A549 (cell line): ENCODE measurements at regions not wholly inside any gene's neighbourhood (a gene's known extent, or its start where the extent isn't known, plus 50 kb on each side); places are given as distances from the start of the nearest gene placed in this dataset.

ENCODE experiments used
- ATAC-seq, 2 experiments: fragments of 200-7000 bp in 1 of 2; fragments of >200 bp in 1 of 2; cut with Nextera tagmentation in 1 of 2; cut with Tn5 transposase in 1 of 2; 3 replicates each; pipeline versions ENCODE4 v1.8.0 to v1.9.1; 2018 to 2020; ENCODE audit warnings: mild to moderate bottlenecking in 1 of 2, moderate library complexity in 1 of 2
- CTCF ChIA-PET: fragments of 300-600 bp; sonication (Branson Sonifier 250); formaldehyde crosslinking; extraction: SDS; loops from one replicate; lab custom pipeline; 2021; ENCODE audit warnings: antibody characterized with exemption, inconsistent platforms; lab: Yijun Ruan, JAX
- POLR2A ChIA-PET: fragments of 350-600 bp; formaldehyde crosslinking; extraction: SDS; loops from one replicate; lab custom pipeline; 2021; ENCODE audit warnings: antibody characterized with exemption, inconsistent platforms; lab: Yijun Ruan, JAX
- DNase-seq, 2 experiments: peaks; one replicate each; pipeline versions ENCODE4 v3.0.0 to v3.0.0-alpha.2; 2011 to 2016; ENCODE audit warnings: low read depth in 1 of 2, low spot score in 1 of 2
- FAIRE-seq: peaks from 2 replicates; lab custom pipeline; 2011; peaks lifted over from hg19 to GRCh38; lab: Jason Lieb, UNC
- H3K27ac ChIP-seq, 2 experiments: fragments of >200 bp; sonication (Bioruptor Twin); formaldehyde crosslinking; 3 replicates each; pipeline ENCODE4 v1.5.1; 2016 to 2017
- H3K4me1 ChIP-seq: fragments of >200 bp; sonication (Bioruptor Twin); formaldehyde crosslinking; 3 replicates; pipeline ENCODE4 v1.6.1; 2016
- H3K4me2 ChIP-seq: fragments of >200 bp; sonication (Bioruptor Twin); formaldehyde crosslinking; 3 replicates; pipeline ENCODE4 v1.6.1; 2016
- H3K4me3 ChIP-seq: fragments of >200 bp; sonication (Bioruptor Twin); formaldehyde crosslinking; 3 replicates; pipeline ENCODE4 v1.5.1; 2016
- H3K9me3 ChIP-seq: fragments of >200 bp; sonication (Bioruptor Twin); formaldehyde crosslinking; 3 replicates; pipeline ENCODE4 v1.6.1; 2016
- BHLHE40 ChIP-seq: IDR thresholded peaks from 2 replicates; pipeline ENCODE4 v1.6.1; 2012; ENCODE audit warnings: low read depth, low read length, inconsistent platforms
- CBX2 ChIP-seq: fragments of 200-600 bp; sonication (generic); IDR thresholded peaks from 2 replicates; pipeline ENCODE4 v1.6.1; 2016; ENCODE audit warnings: low read depth, mild to moderate bottlenecking, borderline replicate concordance
- CBX8 ChIP-seq: fragments of 200-600 bp; sonication (generic); IDR thresholded peaks from 2 replicates; pipeline ENCODE4 v1.6.1; 2016
- EHMT2 ChIP-seq: fragments of 200-600 bp; sonication (generic); IDR thresholded peaks from 2 replicates; pipeline ENCODE4 v1.6.1; 2016; ENCODE audit warnings: antibody characterized with exemption, low read depth, mild to moderate bottlenecking, moderate library complexity
- FOSL2 ChIP-seq, 2 experiments: fragments of 450-650 bp in 1 of 2; fragments of >200 bp in 1 of 2; sonication (Bioruptor Twin) in 1 of 2; formaldehyde crosslinking; IDR thresholded peaks; 2 replicates each; pipeline versions ENCODE4 v1.5.0 to v1.6.1; 2016 to 2020; ENCODE audit warnings: mild to moderate bottlenecking in 1 of 2, moderate library complexity in 1 of 2
- GATA3 ChIP-seq: IDR thresholded peaks from 2 replicates; pipeline ENCODE4 v1.6.1; 2012; ENCODE audit warnings: borderline replicate concordance
- HOXB13 ChIP-seq: fragments of 250-450 bp; sonication (Bioruptor Pico); IDR thresholded peaks from 2 replicates; pipeline ENCODE4 v1.5.0; 2020; ENCODE audit warnings: low read depth, mild to moderate bottlenecking, moderate library complexity
- HOXB5 ChIP-seq: fragments of 250-450 bp; sonication (Bioruptor Pico); IDR thresholded peaks from 2 replicates; pipeline ENCODE4 v1.5.0; 2020; ENCODE audit warnings: mild to moderate bottlenecking, moderate library complexity
- MAFK ChIP-seq: fragments of 450-650 bp; IDR thresholded peaks from 2 replicates; pipeline ENCODE4 v1.6.1; 2014; ENCODE audit not compliant: partially characterized antibody
- NPAS2 ChIP-seq: fragments of 250-450 bp; sonication (Bioruptor Pico); IDR thresholded peaks from 2 replicates; pipeline ENCODE4 v1.8.0; 2022; ENCODE audit warnings: mild to moderate bottlenecking, moderate library complexity, borderline replicate concordance
- NR3C1 ChIP-seq: fragments of >200 bp; sonication (Bioruptor Twin); formaldehyde crosslinking; IDR thresholded peaks from 3 replicates; pipeline ENCODE4 v1.6.1; 2017
- TFCP2L1 ChIP-seq: fragments of 250-450 bp; sonication (Bioruptor Pico); IDR thresholded peaks from 2 replicates; pipeline ENCODE4 v1.5.0; 2021; ENCODE audit warnings: mild to moderate bottlenecking
- ZSCAN20 ChIP-seq: fragments of 250-450 bp; sonication (Bioruptor Pico); IDR thresholded peaks from 2 replicates; pipeline ENCODE4 v1.8.0; 2022; ENCODE audit warnings: mild to moderate bottlenecking, moderate library complexity
- WGBS: methylation state at CpG from one replicate; pipeline ENCODE4 v1.1.6; 2017; ENCODE audit errors: missing lambda C conversion rate; 5-methylcytosine and 5-hydroxymethylcytosine counted together
- TF ChIP-seq, protein P1 (sequence below): fragments of 250-450 bp; sonication (Bioruptor Pico); IDR thresholded peaks from 2 replicates; pipeline ENCODE4 v1.5.0; 2020; ENCODE audit warnings: low read depth, mild to moderate bottlenecking, moderate library complexity
- TF ChIP-seq, protein P2 (sequence below): IDR thresholded peaks from 2 replicates; pipeline ENCODE4 v1.6.1; 2012
- TF ChIP-seq, protein P3 (sequence below): fragments of >200 bp; sonication (Bioruptor Twin); formaldehyde crosslinking; IDR thresholded peaks from 3 replicates; pipeline ENCODE4 v1.5.1; 2016
- TF ChIP-seq, protein P4 (sequence below): fragments of 250-450 bp; sonication (Bioruptor Pico); IDR thresholded peaks from 2 replicates; pipeline ENCODE4 v1.5.0; 2021; ENCODE audit warnings: mild to moderate bottlenecking, moderate library complexity, borderline replicate concordance

DNA sequence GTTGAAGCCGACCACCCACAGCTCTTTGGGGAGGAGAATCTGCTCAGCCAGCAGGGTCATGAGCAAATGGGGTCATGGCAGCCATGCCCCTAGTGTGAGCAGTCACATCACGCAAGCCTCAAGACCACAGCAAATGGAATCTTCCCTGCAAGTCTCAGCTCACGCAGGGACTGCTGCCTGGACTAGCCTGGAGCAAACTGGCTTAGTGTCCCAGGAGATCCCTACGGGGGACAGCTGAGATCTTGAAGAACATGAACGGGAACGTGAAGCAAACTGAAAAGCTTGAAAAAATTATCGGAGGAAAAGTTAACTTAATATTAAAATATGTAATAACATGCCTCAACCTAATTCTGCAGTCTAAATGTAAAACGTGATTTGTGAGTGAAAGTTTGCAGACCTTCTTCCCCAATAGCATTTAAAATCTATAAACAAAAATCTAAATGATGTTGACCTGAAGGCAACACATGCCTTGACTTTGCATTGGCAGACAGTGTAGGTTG, 118.4 kb downstream of the FAM124B start:
- ATAC-seq (no peak), DNase-seq (no peak), FAIRE-seq (no peak)
- CTCF ChIA-PET = interaction anchor here (0.8 to 9.1 kb wide), 42 partner anchors 10 to 471 kb away, joined by 3 to 360 read pairs (median 6); partner anchors contain the start of genes MRPL44 and SERPINE2
- TF ChIP-seq, protein P1, sequence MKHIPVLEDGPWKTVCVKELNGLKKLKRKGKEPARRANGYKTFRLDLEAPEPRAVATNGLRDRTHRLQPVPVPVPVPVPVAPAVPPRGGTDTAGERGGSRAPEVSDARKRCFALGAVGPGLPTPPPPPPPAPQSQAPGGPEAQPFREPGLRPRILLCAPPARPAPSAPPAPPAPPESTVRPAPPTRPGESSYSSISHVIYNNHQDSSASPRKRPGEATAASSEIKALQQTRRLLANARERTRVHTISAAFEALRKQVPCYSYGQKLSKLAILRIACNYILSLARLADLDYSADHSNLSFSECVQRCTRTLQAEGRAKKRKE (CRISPR knock-in tag) = no peak
- WGBS = 82% methylated on average over 7 of the region's 8 CpGs
- POLR2A ChIA-PET = interaction anchor here (1.9 kb wide), 1 partner anchor 244 kb away, joined by 7 read pairs; the partner anchor contains the start of gene SERPINE2
- Histone ChIP-seq H3K9me3 (no peaks in the 10 kb centered on the region), H3K27ac (peak overlapping the region in 1 of 2 experiments; percentile 46; a peak in 4 of 6 replicates), H3K4me3 (no peak overlapping the region), H3K4me2 (no peak overlapping the region), H3K4me1 (no peaks in the 10 kb centered on the region)

DNA sequence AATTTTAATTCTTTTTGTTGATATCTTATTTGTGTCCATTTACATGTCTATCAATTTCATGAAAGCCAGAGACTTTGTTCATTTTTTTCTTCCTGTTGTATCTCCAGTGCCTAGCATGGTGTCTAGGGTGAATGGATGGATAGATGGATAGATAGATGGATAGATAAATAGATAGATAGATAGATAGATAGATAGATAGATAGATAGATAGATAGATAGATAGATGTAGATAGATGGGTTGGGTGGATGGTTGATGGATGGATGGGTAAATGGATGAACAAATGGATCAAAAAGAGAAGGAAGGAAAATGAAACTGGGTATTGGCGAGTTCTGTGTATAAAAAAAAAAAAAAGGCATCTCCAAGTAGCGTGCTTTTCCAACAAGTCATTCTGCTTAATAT, 120.5 kb downstream of the FAM124B start:
- Histone ChIP-seq H3K4me3 (no peak overlapping the region), H3K4me1 (no peaks in the 10 kb centered on the region), H3K9me3 (no peaks in the 10 kb centered on the region), H3K4me2 (no peak overlapping the region), H3K27ac (no peak overlapping the region)
- CTCF ChIA-PET = interaction anchor here (1.2 to 9.1 kb wide), 4 partner anchors 171 to 310 kb away, joined by 3 to 360 read pairs (median 120); partner anchors contain the start of gene SERPINE2
- TF ChIP-seq NPAS2 (no peak), BHLHE40 (no peak), FOSL2 (IDR thresholded peaks at IDR 0.05) (no peak), FOSL2 (CRISPR knock-in tag; IDR thresholded peaks at IDR 0.05) (no peak), CBX8 (no peak), EHMT2 (no peak)
- TF ChIP-seq, protein P2, sequence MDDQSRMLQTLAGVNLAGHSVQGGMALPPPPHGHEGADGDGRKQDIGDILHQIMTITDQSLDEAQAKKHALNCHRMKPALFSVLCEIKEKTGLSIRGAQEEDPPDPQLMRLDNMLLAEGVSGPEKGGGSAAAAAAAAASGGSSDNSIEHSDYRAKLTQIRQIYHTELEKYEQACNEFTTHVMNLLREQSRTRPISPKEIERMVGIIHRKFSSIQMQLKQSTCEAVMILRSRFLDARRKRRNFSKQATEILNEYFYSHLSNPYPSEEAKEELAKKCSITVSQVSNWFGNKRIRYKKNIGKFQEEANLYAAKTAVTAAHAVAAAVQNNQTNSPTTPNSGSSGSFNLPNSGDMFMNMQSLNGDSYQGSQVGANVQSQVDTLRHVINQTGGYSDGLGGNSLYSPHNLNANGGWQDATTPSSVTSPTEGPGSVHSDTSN = no peak
- POLR2A ChIA-PET = no interaction called here
- no peak for ATAC-seq
- WGBS = 83% methylated on average over 2 of the region's 2 CpGs
- DNase-seq = no peak
- no peak for FAIRE-seq

DNA sequence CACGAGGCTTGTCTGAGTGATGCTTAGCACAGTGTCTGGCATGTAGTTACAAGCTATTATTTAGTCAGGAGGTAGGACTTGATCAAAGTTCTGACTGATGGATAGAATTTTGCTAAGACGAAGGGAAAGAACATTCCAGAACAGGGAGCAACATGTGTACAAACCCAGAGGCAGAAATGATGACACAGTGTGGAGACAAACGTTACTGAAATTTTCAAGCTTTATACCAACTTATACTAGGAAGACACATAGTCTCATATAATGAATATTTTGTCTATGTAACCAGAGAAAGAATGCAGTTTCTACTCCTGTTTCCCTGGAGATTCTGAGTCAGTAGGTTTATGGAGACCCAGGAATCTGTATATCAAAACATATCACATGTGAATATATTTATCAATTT, 123.4 kb downstream of the FAM124B start:
- ChIA-PET CTCF (interaction anchor here (0.6 to 2.3 kb wide), 4 partner anchors 122 to 309 kb away, joined by 3 to 21 read pairs (median 8); partner anchors contain the start of gene SERPINE2), POLR2A (no interaction called here)
- Histone ChIP-seq H3K4me1 (no peaks in the 10 kb centered on the region), H3K4me2 (no peak overlapping the region), H3K27ac (no peak overlapping the region), H3K9me3 (no peaks in the 10 kb centered on the region), H3K4me3 (no peak overlapping the region)
- ATAC-seq (no peak; a peak in 2 of 6 replicates), FAIRE-seq (no peak), DNase-seq (no peak)
- TF ChIP-seq HOXB5 = no peak
- TF ChIP-seq, protein P1 (CRISPR knock-in tag) = no peak
- TF ChIP-seq ZSCAN20 (CRISPR knock-in tag) = no peak
- no peak for TF ChIP-seq CBX2
- TF ChIP-seq NR3C1 = no peak
- TF ChIP-seq, protein P2 = no peak
- 69% methylated on average over 3 of the region's 3 CpGs for WGBS

DNA sequence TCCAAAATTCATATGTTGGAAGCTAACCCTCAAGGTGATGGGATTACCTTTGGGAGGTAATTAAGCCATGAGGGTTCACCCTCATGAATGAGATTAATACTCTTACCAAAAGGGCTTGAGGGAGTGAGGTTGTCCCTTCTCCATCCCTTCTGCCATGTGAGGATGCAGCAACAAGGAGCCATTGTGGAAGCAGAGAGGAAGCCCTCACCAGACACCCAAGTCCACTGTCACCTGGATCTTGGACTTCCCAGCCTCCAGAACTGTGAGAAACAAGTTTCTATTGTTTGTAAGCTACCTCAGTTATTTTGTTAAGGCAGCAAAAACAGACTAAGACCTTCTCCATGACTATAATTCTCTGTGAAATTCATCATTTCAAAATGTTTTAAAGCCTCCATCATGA, 125.7 kb downstream of the FAM124B start:
- ATAC-seq (no peak), FAIRE-seq (no peak)
- POLR2A ChIA-PET = no interaction called here
- H3K4me1 ChIP-seq = peaks cover 15% of the 10 kb centered on the region
- no peak overlapping the region for H3K4me3 ChIP-seq
- no peak overlapping the region for H3K4me2 ChIP-seq
- no peak for TF ChIP-seq TFCP2L1 (CRISPR knock-in tag)
- TF ChIP-seq BHLHE40 = no peak
- TF ChIP-seq MAFK = no peak
- TF ChIP-seq GATA3 = no peak
- TF ChIP-seq, protein P3, sequence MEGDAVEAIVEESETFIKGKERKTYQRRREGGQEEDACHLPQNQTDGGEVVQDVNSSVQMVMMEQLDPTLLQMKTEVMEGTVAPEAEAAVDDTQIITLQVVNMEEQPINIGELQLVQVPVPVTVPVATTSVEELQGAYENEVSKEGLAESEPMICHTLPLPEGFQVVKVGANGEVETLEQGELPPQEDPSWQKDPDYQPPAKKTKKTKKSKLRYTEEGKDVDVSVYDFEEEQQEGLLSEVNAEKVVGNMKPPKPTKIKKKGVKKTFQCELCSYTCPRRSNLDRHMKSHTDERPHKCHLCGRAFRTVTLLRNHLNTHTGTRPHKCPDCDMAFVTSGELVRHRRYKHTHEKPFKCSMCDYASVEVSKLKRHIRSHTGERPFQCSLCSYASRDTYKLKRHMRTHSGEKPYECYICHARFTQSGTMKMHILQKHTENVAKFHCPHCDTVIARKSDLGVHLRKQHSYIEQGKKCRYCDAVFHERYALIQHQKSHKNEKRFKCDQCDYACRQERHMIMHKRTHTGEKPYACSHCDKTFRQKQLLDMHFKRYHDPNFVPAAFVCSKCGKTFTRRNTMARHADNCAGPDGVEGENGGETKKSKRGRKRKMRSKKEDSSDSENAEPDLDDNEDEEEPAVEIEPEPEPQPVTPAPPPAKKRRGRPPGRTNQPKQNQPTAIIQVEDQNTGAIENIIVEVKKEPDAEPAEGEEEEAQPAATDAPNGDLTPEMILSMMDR = no peak
- TF ChIP-seq HOXB13 (CRISPR knock-in tag) = no peak
- TF ChIP-seq, protein P4, sequence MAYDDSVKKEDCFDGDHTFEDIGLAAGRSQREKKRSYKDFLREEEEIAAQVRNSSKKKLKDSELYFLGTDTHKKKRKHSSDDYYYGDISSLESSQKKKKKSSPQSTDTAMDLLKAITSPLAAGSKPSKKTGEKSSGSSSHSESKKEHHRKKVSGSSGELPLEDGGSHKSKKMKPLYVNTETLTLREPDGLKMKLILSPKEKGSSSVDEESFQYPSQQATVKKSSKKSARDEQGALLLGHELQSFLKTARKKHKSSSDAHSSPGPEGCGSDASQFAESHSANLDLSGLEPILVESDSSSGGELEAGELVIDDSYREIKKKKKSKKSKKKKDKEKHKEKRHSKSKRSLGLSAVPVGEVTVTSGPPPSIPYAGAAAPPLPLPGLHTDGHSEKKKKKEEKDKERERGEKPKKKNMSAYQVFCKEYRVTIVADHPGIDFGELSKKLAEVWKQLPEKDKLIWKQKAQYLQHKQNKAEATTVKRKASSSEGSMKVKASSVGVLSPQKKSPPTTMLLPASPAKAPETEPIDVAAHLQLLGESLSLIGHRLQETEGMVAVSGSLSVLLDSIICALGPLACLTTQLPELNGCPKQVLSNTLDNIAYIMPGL (CRISPR knock-in tag) = no peak
- TF ChIP-seq, all 56 proteins: peak for 0
- CTCF ChIA-PET = interaction anchor here (1.6 to 6.4 kb wide), 4 partner anchors 7 to 305 kb away, joined by 4 to 43 read pairs (median 16); no protein-coding TSS in a partner anchor
- no peak overlapping the region for H3K27ac ChIP-seq
- H3K9me3 ChIP-seq = no peaks in the 10 kb centered on the region
- DNase-seq = no peak
